Type B pancreatic cell (in vitro differentiated cells): ENCODE measurements at regions not wholly inside any gene's neighbourhood (a gene's known extent, or its start where the extent isn't known, plus 50 kb on each side); places are given as distances from the start of the nearest gene placed in this dataset.

Source experiments
- DNase-seq: peaks from one replicate; pipeline ENCODE4 v3.0.0; 2021; ENCODE audit warnings: mixed read lengths; ENCODE audit not compliant: unreplicated experiment; ENCODE audit errors: extremely low spot score
- H3K27ac Mint-ChIP-seq: 2 replicates; pipeline ENCODE4 v1.8.0; 2021; ENCODE audit warnings: mild to moderate bottlenecking, mixed read lengths
- H3K27me3 Mint-ChIP-seq: 2 replicates; pipeline ENCODE4 v1.8.0; 2021; ENCODE audit warnings: mixed read lengths
- H3K36me3 Mint-ChIP-seq: 2 replicates; pipeline ENCODE4 v1.8.0; 2021; ENCODE audit warnings: mixed read lengths
- H3K4me1 Mint-ChIP-seq: one replicate; pipeline ENCODE4 v1.8.0; 2021; ENCODE audit warnings: mixed read lengths; ENCODE audit not compliant: unreplicated experiment
- H3K4me3 Mint-ChIP-seq: 2 replicates; pipeline ENCODE4 v1.8.0; 2021; ENCODE audit warnings: mild to moderate bottlenecking, mixed read lengths
- H3K9me3 Mint-ChIP-seq: 2 replicates; pipeline ENCODE4 v1.8.0; 2021; ENCODE audit warnings: mixed read lengths
- CTCF ChIP-seq: fragments of 200-600 bp; sonication (generic); conservative IDR thresholded peaks from 2 replicates; pipeline ENCODE4 v1.5.0; 2021; ENCODE audit warnings: antibody characterized with exemption, mild to moderate bottlenecking

GRCh38 chr16:54628796-54629625, 301.7 kb upstream of the IRX5 start:
- DNase-seq, result no peak
- Mint-ChIP-seq H3K4me1 (peaks cover 34% of the 10 kb centered on the region), H3K9me3 (no peaks in the 10 kb centered on the region), H3K36me3 (no peaks in the 10 kb centered on the region), H3K4me3 (no peak overlapping the region), H3K27me3 (peaks cover 53% of the 10 kb centered on the region), H3K27ac (no peak overlapping the region)
- no peak for TF ChIP-seq CTCF

DNA sequence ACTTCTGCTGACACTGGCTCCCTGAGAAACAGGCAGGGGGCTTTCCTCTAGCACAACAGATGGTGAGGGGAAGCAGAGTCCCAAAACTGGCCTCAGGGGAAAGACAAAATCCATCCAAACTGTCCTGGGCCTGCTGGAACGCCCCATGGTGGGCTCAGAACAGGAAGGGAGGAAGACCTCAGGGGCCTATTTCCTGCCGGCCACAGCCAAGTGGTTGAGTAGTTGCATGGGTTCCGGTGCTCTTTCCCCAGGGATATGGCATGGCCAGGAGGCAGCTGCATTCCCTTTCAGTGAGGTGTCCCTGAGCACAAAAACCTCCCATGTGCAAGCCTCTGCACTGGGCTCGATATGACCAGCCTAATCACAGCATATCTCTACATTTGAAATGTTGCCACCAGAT, 303.0 kb upstream of the IRX5 start:
- Mint-ChIP-seq H3K27me3 (peaks cover 52% of the 10 kb centered on the region), H3K4me1 (peaks cover 28% of the 10 kb centered on the region), H3K36me3 (no peaks in the 10 kb centered on the region), H3K27ac (no peak overlapping the region), H3K9me3 (no peaks in the 10 kb centered on the region), H3K4me3 (no peak overlapping the region)
- TF ChIP-seq CTCF, result no peak
- no peak for DNase-seq

GRCh38 chr16:54623636-54624035, 307.0 kb upstream of the IRX5 start:
- no peak overlapping the region for H3K4me3 Mint-ChIP-seq
- peaks cover 4% of the 10 kb centered on the region for H3K36me3 Mint-ChIP-seq
- peaks cover 40% of the 10 kb centered on the region for H3K27me3 Mint-ChIP-seq
- H3K9me3 Mint-ChIP-seq, result peaks cover 5% of the 10 kb centered on the region
- DNase-seq, result no peak
- H3K27ac Mint-ChIP-seq, result no peak overlapping the region
- TF ChIP-seq CTCF, result no peak
- peaks cover 10% of the 10 kb centered on the region for H3K4me1 Mint-ChIP-seq

DNA sequence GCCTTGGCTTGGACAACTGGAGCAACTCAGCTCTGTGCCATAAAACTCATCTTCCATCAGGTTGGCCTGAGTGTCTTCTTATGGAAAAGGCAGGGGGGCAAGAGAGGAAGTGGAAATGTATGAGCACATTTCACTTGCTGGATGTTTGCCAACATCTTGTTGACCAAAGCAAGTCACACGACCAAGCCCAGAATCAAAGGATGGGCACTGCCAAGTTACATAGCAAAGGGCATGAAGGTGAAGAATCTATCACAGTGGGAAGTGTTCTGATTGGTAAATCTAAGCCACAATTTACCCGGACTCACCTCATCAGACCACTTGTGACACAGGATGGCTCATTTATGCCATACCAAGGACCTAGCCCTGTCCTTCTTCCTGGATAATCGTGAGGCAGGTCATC, 310.5 kb upstream of the IRX5 start:
- Mint-ChIP-seq H3K36me3 (peaks cover 4% of the 10 kb centered on the region), H3K27me3 (peaks cover 57% of the 10 kb centered on the region), H3K27ac (no peak overlapping the region), H3K9me3 (peaks cover 5% of the 10 kb centered on the region), H3K4me1 (peaks cover 5% of the 10 kb centered on the region), H3K4me3 (no peak overlapping the region)
- DNase-seq, result no peak
- no peak for TF ChIP-seq CTCF

GRCh38 chr16:54616610-54617009, 314.1 kb upstream of the IRX5 start:
- H3K9me3 Mint-ChIP-seq, result peaks cover 5% of the 10 kb centered on the region

More at GRCh38 chr16:54616610-54617009, 314.1 kb upstream of the IRX5 start:
- TF ChIP-seq CTCF, result no peak
- Mint-ChIP-seq H3K36me3 (peaks cover 4% of the 10 kb centered on the region), H3K27me3 (peaks cover 35% of the 10 kb centered on the region), H3K27ac (no peak overlapping the region), H3K4me3 (no peak overlapping the region), H3K4me1 (no peaks in the 10 kb centered on the region)
- no peak for DNase-seq
